NCI-H2081 (cell line): ENCODE measurements at regions not wholly inside any gene's neighbourhood (a gene's known extent, or its start where the extent isn't known, plus 50 kb on each side); places are given as distances from the start of the nearest gene placed in this dataset.

Experiments used
- DNase-seq, 2 experiments: peaks; one replicate each; lab custom pipeline; 2025; lab: John Stamatoyannopoulos, UW

DNA sequence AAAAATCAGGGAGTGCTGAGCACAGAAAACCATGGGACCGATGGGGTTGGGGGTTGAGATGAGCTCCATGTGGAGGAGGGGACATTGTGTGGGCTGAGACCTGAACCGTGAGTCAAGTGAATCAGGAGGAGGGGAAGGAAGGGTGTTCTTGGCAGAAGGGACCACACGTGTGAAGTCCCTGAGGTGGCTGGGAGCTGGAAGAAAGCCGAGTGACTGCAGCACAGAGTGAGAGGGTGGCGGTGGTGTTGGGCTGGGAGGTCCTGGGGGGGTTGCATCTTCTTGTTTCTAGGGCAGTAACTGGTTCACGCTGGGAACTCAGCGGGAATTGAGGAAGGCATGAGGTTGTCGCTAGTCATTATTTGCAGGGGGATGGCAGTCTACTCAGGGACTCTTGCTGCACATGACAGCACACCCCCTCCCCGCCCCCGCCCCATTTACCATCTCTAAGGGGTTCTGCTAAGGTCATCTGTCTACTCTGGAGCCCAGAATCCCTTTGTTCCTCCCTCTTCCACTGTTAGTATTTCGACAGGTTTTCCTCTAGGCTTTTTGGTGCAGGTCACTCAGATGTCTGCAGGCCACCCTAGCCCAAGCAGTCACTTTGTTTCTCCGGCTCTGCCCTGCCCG is 254.3 kb downstream of the TLE3 start:
- no peak for DNase-seq

DNA sequence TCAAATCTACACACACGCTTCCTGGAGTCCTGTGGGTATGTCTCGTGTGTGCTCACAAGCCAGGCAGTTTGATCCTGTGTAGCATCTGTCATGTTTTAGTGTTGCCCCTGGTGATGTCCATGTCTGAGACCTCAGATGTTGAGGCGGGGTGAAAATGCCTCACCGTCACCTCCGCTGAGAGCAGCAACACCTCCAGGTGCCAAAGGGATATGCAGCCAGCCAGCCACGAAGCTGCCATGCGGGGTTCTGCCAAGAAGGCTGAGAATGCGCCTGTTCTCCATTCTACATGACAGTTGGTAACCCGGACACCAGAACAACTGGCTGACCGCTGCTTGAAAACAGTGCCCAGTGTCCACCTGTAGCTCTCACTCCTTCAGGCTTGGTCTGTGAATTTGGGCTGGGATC is 253.8 kb downstream of the TLE3 start:
- DNase-seq: no peak

DNA sequence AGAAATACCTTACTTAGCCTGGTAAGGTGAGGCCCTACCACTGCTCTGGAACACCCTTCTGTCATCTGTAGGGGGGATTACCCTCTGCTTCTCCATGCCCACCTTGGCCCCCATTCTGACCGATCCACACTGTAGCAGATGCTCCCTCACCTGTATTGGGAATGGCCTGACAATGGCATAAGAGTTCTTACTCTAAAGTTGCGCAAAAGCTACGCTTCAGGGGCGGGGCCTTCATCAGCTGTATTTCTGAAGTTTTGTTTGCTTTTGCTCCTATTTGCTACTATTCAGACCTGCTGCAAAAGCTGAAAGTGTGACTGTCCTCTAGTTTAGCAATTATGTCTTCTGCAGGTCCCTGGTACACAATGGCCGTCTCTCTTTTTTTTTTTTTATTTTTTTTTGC is 252.6 kb downstream of the TLE3 start:
- DNase-seq: no peak

DNA sequence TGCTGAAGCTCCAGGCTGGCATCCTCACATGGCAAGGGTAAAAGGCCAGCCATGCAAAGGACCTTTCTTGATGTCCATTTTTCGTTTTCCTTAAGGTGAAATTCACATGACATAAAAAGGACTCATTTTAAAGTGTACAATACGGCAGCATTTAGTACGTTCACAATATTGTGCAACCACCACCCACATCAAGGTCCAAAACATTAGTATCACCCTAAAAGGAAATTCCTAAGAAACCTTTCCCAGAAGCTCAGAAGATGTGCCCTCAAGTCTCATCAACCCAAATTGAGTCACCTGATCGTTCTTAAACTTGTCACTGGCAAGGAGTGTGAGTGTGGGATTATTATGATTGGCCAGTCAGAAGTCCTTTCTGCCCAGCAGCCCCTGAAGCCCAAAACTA is 250.1 kb downstream of the TLE3 start:
- DNase-seq: no peak

DNA sequence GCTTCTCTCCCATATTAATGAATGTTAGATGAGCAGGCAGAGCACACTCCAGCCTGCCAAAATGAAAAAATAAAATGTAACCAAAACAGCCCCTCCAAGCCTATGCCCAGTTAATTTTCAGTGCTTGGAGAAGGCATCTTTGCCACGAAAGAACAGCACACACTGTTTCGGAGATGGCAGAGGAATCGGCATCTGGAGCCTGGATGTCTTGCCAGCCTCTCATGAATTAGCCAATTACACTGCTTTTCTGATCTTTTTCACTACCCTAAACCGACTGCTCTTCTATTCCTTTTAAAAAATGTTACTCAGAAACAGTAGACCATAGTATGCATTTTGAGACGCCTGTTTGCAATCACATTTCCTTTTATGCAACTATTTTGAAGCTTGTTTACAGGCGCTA is 249.6 kb downstream of the TLE3 start:
- DNase-seq: no peak

DNA sequence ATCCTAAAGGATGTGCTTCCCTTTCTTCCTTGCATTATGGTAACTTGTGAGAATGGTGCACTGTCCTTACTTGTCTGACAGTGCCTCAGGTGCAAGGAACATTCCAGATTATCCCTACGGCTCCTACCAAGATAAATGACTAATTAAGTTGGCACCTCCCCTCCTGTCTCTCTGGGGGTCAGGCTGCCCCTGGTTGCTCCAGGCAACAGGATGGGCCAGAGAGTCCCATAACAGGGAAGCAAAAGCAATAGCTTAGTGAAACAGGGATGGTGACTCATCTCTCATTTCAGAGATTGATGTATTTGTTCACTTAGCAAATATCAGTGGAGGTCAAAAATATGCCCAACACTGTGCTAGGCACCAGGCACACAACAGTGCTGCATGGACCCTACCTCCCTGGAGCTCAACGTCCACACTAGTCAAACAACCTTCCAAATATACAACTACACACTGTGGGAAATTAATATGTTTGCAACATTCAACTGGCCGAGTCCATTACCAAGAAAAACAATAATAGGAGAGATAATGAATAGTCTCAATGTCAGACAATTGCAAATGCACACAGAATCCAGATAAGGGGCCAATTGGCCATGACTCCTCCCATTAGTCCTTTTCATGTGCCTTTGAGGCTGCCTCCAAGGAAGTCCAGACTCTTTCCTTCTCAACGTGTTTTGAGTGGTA is 249.0 kb downstream of the TLE3 start:
- DNase-seq: no peak

DNA sequence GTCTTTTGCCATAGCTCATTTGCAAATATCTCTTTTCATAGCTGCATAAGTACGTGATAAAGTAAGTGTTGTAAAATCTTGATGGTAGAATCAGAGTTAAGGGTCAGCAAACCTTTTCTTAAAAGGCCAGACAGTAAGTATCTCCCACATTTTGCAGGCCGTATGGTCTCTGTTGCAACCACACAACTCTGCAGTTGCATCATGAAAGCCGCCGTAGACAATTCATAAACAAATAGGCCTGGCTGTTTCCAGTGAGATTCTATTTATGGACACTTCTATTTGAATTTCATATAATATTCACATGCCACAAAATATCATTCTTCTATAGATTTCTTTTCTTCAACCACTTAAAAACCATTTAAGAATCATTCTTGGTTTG is 248.5 kb downstream of the TLE3 start:
- no peak for DNase-seq

DNA sequence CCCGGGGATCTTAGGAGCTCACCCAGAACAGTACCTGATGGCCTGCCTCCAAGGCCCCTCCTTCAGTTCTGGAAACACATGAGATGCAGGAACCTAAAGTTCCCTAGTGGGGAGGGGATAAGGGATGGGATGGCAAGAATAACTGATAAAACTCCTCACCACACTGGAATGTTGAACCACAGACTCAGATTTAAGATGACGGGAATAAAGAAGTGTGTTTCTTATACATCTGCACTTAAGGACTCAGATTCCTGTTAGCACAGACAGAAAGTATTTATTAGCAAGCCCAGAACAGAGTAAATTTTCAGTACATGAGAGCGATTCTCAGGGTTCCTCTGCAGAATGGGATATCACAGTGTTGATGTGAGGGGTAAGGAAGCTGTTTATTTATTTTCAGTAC is 245.2 kb downstream of the TLE3 start:
- DNase-seq: no peak

DNA sequence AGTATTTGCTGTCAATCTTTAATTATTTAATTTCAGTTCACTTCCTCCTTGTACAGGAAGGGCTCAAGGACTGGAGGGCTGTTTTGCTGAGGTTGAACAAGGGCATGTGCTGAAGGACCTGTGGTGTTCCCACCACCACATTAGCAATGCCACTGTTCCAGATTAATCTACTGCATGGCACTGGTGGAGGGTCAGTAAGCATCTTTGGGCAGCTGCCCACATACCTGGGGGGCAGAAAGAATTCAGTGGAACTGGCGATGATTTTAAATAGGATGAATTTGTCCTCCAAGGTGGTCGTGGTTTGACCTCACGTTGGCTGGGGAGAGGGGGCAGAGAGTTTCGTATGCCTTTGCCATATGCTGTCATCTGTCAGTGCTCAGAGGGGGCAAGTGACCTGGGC is 244.8 kb downstream of the TLE3 start:
- no peak for DNase-seq

DNA sequence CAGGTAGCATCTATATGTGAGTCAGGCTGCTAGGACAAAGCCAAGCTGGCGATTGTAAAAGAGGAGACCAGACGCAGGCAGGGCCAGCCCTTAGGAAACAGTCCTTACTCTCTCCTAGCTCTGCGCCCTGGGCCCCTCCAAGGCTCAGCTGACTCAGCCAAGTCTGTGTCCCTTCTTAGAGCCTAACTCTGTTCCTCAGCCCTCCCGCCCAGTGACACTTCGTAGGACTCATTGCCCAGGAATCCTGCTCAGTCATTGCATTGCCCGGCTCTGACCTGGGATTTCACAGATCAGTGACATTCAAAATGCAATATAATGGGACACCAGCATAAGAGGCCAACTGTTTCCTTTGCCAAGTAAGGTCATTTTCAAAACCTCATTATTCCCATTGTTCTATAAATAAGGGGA is 244.2 kb downstream of the TLE3 start:
- no peak for DNase-seq

DNA sequence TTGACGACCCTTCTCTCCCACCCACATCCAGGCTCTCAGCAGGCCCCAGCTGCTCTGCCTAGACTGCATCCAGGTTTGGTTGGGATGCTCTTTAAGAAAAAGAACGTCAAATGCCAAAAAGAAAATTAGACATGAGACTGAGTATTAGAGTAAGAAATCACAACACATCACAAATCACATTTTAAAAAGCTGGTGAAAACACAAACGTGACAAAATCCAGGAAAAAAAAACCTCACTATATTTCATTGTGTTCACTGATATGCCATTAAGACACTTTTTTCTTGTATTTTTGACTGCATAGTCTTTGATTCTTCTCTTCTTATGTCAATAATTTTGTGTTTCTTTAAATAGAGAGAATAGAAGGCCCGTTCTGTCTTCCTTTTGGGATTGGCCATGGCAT is 243.7 kb downstream of the TLE3 start:
- no peak for DNase-seq

DNA sequence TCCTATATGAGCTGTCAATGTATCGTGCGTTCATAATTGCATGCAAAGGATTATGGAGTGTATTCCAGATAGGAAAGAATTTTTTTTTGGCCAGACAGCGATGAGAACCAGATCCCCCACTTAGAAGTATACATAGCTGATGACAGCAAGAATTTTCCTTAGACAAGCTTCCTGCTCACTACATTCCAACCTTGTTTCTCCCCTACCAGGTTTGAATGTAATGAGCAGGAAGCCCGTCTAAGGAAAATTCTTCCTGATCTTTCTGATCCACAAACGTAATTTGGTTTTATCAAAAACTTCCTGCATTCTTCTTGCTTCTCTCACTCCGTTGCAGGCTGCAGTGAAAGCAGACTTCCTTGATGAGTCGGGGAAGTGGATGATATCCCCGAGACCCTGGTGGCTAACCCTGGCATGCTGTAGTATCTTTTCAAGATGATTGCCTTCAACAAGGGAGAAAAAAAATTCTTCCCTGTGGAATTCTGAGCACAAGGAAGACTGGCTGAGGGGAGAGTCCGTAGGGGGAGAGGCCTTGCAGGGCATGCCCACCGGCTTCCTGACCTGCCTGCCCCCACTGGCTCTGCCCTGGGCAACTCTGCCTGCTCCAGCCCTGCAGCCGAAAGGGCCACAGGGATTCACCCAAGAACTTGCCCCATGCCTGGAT is 243.1 kb downstream of the TLE3 start:
- no peak for DNase-seq

DNA sequence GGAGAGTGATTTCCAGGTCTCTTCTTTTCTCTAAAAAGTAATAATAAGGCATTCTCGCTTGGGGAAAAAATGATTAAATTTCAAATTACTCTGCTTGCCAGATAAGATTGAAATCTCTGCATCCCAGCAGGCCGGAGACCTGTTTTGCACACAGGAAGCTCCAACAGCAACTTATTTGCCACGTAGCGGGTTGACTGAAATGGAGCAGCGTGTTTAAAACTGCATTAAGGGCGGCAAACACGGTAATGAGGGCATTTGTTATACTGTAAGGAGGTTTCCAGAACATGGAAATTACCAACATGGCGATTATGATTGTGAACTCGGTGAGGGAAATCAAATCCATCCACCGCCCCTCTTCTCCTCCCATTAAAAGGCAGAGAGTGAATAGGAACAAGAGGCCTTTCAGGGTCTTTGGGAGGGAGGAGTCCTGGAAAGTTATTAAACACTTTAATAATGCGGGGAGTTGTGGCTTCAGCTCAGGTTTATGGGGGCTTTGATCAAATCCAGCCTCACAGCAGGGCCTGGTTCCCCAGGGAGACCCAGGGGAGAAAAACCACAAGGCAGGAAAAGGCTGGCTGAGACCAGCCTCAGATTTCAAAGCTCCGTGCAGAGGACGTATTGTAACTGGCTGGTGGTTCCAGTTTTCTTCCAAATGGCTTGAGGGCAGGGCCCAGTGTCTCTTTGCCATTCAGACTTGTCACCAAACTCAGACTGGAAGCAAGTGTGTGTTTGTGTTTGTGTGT is 242.3 kb downstream of the TLE3 start:
- no peak for DNase-seq

DNA sequence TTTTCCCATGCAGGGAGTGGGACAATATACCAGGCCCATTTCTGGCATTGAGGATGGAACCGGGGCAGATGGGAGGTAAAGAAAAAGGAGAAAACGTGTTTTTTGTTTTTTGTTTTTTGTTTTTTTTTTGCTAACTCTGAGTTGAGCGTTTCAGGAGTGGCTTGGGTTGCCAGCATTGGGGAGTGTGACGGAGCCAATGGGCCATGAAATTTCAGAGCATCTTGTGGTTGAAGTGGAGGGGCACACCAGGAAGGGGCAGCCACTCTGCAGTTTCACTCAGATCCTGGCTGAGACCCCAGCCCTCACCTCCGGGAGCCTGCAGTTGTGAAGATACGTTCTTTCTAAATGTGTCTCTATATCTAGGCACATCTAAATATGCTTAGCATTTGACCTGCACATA is 240.5 kb downstream of the TLE3 start:
- no peak for DNase-seq

DNA sequence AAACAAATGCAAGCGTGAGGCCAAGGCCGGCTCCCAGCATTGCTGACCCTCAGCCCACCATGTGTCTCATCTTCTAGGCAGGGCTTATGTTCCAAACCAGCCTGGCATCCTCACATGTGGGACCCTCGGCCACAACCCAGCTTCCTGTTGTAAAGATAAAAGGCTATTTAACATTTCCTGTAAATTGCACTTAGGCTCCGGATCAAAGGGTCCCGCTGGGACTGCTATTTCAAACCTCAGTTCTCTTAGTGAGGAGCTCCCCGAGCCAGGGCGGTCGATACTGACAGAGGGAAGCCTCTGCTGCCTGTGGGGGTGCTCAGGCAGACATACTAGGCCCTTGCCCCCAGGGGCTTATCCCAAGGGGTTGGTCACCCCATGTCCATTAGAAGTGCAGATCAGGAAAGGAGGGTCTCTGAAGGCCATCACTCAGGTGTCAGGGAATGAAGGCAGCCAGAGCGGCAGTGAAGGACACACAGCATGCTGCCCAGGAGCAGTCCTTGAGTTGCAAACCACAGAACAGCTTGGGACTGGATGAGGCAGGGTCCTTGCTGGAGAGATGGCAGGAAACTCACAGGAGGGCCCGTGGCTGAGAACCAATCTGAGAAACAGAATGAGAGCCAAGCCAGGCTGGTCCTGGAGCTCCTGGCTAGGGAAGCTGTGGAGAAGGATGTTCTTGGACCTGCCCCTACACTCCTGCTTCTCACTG is 239.9 kb downstream of the TLE3 start:
- no peak for DNase-seq

DNA sequence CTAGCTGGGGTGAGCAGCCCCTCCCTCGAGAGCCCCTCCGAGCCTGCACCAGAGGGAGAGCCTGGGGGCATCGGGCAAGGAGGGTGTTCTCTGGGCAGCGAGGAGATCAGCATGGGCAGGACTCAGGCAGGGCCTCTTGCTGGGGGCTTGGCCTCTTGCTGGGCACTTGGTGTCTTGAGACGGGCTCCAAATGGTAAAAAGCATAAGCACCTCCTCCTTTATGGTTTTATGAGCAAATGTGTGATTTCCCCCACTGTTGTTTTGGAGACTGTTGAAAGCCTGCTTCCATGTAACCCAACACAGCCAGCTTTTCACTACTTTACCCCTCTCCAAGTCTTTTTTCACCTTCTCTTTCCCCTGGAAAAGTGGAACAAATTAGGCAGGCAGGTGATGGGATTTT is 239.3 kb downstream of the TLE3 start:
- DNase-seq: no peak

DNA sequence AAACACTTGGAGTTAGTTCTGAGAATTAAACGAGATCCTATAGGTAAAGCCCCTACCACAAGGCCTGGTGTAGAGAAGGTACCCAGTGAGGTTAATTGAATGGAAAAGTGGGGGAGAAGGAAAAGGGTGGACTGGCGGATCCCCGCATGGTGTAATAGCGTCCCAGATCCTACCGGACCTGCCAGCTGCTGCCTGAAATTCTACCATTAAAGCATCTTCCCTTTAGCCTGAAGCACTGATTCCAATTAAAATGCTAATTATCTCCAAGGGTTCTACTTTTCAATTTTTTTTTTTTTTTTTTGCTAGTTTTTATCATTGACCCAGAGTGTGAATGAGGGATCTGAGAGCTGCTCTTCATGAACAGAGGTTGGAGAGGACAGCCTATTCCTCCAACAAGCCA is 237.9 kb downstream of the TLE3 start:
- no peak for DNase-seq

DNA sequence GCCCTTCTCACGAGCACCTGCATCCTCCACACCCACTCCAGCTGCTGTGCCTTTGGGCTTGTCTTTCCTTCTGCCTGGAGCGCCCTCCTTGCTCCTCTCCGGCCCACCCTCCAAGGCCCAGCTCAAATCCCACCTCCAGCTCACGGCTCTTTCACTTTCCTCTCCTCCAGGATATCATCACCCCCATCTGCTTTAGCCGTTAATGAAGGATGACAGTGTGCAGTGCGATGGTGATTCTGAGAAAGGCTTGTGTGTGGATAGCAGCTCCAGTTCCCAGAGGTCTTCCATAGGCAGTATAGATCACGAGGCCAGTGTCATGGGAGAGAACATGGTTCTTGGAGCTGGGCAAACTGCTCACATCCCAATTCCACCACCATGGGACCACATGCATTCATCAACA is 237.4 kb downstream of the TLE3 start:
- no peak for DNase-seq

DNA sequence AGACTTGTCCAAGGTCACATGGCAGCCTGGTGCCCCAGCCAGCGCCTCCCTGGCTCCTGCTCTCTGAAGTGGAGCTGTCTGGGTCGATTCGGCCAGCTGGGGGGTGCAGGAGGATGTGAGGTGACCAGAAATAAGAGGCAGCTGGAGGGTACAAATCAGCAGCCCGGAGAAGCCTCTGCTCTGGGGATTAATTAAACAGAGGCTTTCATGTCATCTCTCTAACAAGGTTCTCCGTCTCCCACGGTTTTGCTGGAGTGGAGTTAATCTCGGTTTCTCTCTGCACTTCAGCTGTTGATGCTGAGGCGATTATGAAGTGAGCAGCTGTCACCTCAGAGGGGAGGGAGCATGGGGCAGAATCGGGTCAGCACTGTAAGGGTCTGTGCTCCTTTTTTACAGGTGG is 236.8 kb downstream of the TLE3 start:
- DNase-seq: no peak

DNA sequence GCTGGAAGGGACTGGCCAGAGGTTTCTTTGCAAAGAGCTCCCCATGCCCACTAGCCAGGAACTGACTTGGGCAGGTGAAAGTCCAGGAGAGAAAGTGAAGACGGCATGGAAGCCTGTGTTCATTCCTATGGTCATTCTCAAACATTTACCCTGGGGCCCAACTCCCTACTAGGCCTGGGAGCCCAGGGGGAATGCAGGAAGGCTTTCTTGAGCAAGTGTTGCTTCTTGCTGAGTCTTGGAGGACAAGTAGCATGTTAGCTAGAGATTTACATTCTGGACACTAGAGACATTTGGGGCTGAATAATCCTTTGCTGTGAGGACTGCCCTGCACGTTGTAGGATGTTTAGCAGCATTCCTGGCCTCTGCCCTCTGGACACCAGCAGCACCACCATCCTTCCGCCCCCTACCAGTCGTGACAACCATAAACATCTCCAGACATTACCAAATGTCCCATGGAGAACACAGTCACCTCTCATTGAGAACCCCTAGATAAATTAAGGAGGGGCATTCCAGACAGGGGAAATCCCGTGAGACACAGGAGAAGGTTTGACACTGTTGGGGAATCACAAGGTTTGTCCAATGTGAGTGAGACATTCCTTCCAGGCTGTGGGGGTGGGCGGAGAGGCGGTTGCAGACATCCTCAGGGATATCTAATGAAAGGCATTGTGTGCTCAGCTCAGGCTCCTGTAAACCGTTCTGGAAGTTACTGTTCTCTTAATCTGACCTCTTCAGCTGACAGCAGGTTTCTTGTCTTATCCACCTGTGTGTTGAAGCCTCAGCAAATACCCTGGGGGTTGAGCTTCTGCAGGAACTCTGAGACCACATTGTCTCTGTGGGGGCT is 236.2 kb downstream of the TLE3 start:
- DNase-seq: no peak

DNA sequence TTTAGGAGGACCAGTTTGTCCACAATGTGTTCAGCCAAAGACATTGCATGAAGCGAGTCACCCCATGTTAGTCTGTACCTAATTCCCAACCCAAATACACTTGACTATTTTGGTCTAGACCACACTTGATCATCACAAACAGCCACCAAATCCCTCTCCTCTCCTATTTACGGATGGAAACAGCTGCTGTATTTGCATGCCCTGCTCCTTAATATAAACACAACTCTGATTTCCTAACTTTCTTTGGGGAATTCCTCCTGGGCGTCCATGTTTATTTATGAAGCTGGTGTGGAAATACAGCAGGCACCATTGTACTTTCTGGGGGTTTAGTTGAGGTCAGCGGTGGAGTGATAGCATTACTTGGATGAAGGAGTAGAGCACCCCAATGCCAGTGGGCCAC is 235.2 kb downstream of the TLE3 start:
- no peak for DNase-seq

DNA sequence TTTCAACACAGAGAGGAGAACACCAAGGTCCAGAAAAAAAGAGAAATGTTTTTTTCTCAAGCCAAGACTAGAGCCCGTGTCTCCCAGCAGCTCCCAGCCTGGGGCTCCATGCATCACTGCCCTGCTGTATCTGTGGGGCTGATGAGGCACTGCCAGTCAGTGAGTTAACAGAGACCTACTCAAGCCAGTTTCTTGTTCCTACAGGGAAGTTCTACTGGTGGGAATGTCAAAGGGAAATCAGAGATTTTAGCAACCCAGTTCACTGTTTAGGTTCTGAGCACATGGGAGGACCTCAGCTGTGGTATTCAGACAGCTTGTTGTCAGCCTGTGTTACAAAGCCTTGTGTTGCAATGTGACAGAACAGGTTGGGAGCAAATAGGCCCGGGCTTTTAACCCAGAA is 234.3 kb downstream of the TLE3 start:
- no peak for DNase-seq
